ENCODE measurements at regions not wholly inside any gene's neighbourhood (a gene's known extent, or its start where the extent isn't known, plus 50 kb on each side); places are given as distances from the start of the nearest gene placed in this dataset.

- no peak overlapping the region for H4K5ac ChIP-seq (ENCODE audit: insufficient read length, low read depth, low read length)
- CTCF ChIA-PET (ENCODE audit: partially characterized antibody) = interaction anchor here (1.1 kb wide), 1 partner anchor 229 kb away, joined by 3 read pairs; no protein-coding TSS in a partner anchor
- H4K20me1 ChIP-seq (replicated peaks in 1 of 2; ENCODE audit: control insufficient read depth in 1 of 2, insufficient read depth in 2 of 2, low read length in 2 of 2) = no peaks in the 10 kb centered on the region
- H3K4ac ChIP-seq (replicated peaks; ENCODE audit: insufficient read length, low read depth, low read length) = no peak overlapping the region
- no peak for TF ChIP-seq ATF3 (IDR thresholded peaks at IDR 0.05; ENCODE audit: insufficient read depth, low read depth, low read length)
- no peak for TF ChIP-seq KDM5A (IDR thresholded peaks at IDR 0.05; ENCODE audit: low read length)
- no peak for TF ChIP-seq SUZ12 (IDR thresholded peaks at IDR 0.05; ENCODE audit: low read length)
- no peak for TF ChIP-seq RFX5 (IDR thresholded peaks at IDR 0.05; ENCODE audit: borderline replicate concordance, low read depth, low read length)
- TF ChIP-seq TCF12 (IDR thresholded peaks at IDR 0.05; ENCODE audit: low read depth, low read length) = no peak
- peak; percentile 83 for TF ChIP-seq ZNF274 (IDR thresholded peaks at IDR 0.05; ENCODE audit: borderline replicate concordance, extremely low read depth, low read length)
- no peak for TF ChIP-seq POLR2AphosphoS5 (IDR thresholded peaks at IDR 0.05; ENCODE audit: low read depth, low read length)
- H2BK5ac ChIP-seq (ENCODE audit: low read depth, low read length) = no peak overlapping the region
- H3K4me2 ChIP-seq (ENCODE audit: insufficient read depth in 1 of 2, low read depth in 2 of 2, low read length in 2 of 2) = no peak overlapping the region
- no peak overlapping the region for H3K9ac ChIP-seq (replicated peaks in 1 of 4; ENCODE audit: extremely low read depth in 1 of 4, low read depth in 3 of 4, low read length in 3 of 4)
- H3K9me3 ChIP-seq (ENCODE audit: insufficient read depth in 2 of 2, low read depth in 1 of 2, low read length in 1 of 2) = peaks cover 14 to 20% of the 10 kb centered on the region in 2 experiments
- no peak overlapping the region for H2AK5ac ChIP-seq (ENCODE audit: low read depth, low read length)
- no peak overlapping the region for H3K14ac ChIP-seq (ENCODE audit: insufficient read length)
- 93% methylated on average over 3 of the region's 3 CpGs; no CpG with 5 or more reads in 1 of the 2 experiments for WGBS, 2 experiments (ENCODE audit: extremely low coverage in 1 of 2, insufficient coverage in 1 of 2, insufficient read length in 1 of 2, insufficient replicate concordance in 2 of 2, low coverage in 1 of 2, low lambda C conversion rate in 2 of 2, missing lambda C conversion rate in 1 of 2)
- no peak overlapping the region for H2AFZ ChIP-seq (ENCODE audit: low read length)
- H3K23me2 ChIP-seq (ENCODE audit: low read depth, low read length) = no peaks in the 10 kb centered on the region
- no peak overlapping the region for H4K91ac ChIP-seq (replicated peaks; ENCODE audit: insufficient read length, low read length)
- no peak for DNase-seq (ENCODE audit: low read depth in 1 of 2, low spot score in 2 of 2)
- H3K36me3 ChIP-seq (ENCODE audit: control insufficient read depth in 2 of 4, insufficient read depth in 4 of 4, low read length in 3 of 4) = peaks cover 0 to 10% (median 1%) of the 10 kb centered on the region in 4 experiments; a peak in 2 of 8 replicates
- H3K18ac ChIP-seq (ENCODE audit: extremely low read depth, low read length) = no peak overlapping the region
- H2BK15ac ChIP-seq (ENCODE audit: low read length) = no peak overlapping the region
- H3K79me2 ChIP-seq (ENCODE audit: control insufficient read depth in 1 of 2, insufficient read depth in 2 of 2, low read length in 2 of 2) = no peaks in the 10 kb centered on the region
- no peak overlapping the region for H3K23ac ChIP-seq (ENCODE audit: insufficient read length)
- no peak overlapping the region for H2BK20ac ChIP-seq (ENCODE audit: low read length)
- H2BK120ac ChIP-seq (replicated peaks; ENCODE audit: low read depth, low read length) = no peak overlapping the region
- H3K4me3 ChIP-seq (ENCODE audit: extremely low read depth in 1 of 4, insufficient read depth in 2 of 4, low read depth in 3 of 4, low read length in 4 of 4) = no peak overlapping the region
- no peak overlapping the region for H2BK12ac ChIP-seq (ENCODE audit: low read depth, low read length)
- no peaks in the 10 kb centered on the region for H3K4me1 ChIP-seq (replicated peaks in 1 of 4; ENCODE audit: control insufficient read depth in 3 of 4, insufficient read depth in 4 of 4, low read length in 3 of 4)
- no peaks in the 10 kb centered on the region for H3K79me1 ChIP-seq (ENCODE audit: low read depth, low read length)
- H3K27me3 ChIP-seq (replicated peaks in 1 of 4; ENCODE audit: control insufficient read depth in 3 of 4, extremely low read depth in 1 of 4, insufficient read depth in 3 of 4, low read length in 3 of 4) = no peaks in the 10 kb centered on the region
- no peak overlapping the region for H3K27ac ChIP-seq (ENCODE audit: low read depth, low read length)
- no peak for FAIRE-seq
- H3K56ac ChIP-seq (replicated peaks; ENCODE audit: insufficient read length, low read depth, low read length) = no peak overlapping the region
- POLR2A ChIA-PET (ENCODE audit: partially characterized antibody) = no interaction called here
- no peak overlapping the region for H4K8ac ChIP-seq (ENCODE audit: extremely low read depth, insufficient read depth, low read length)
These were observed 228.5 kb upstream of the FSIP2 start for GRCh38 chr2:185510060-185510459.

All from H1 (cell line).